Raji (cell line): ENCODE measurements at regions not wholly inside any gene's neighbourhood (a gene's known extent, or its start where the extent isn't known, plus 50 kb on each side); places are given as distances from the start of the nearest gene placed in this dataset.

Source experiments
- POLR2A ChIP-seq: IDR thresholded peaks from 2 replicates; pipeline ENCODE4 v1.6.1; 2011; ENCODE audit warnings: low read depth, low read length, control low read depth; ENCODE audit not compliant: insufficient read depth

GRCh38 chrX:115889121-115889890, 281.2 kb upstream of the AGTR2 start:
- TF ChIP-seq POLR2A: no peak

- TF ChIP-seq POLR2A: no peak
Measured at GRCh38 chrX:115892056-115892708, 278.4 kb upstream of the AGTR2 start.

GRCh38 chrX:115892787-115893671, 277.5 kb upstream of the AGTR2 start:
- TF ChIP-seq POLR2A: no peak

- TF ChIP-seq POLR2A: no peak
Measured at GRCh38 chrX:115894087-115894486, 276.5 kb upstream of the AGTR2 start.

- no peak for TF ChIP-seq POLR2A
Measured at GRCh38 chrX:115895678-115896329, 274.7 kb upstream of the AGTR2 start.

- TF ChIP-seq POLR2A: no peak
Measured at GRCh38 chrX:115896362-115896761, 274.2 kb upstream of the AGTR2 start.

- TF ChIP-seq POLR2A: no peak
Measured at GRCh38 chrX:115897956-115898355, 272.6 kb upstream of the AGTR2 start.

- no peak for TF ChIP-seq POLR2A
Measured at GRCh38 chrX:115898382-115899001, 272.1 kb upstream of the AGTR2 start.

GRCh38 chrX:115900425-115900824, 270.1 kb upstream of the AGTR2 start:
- no peak for TF ChIP-seq POLR2A

GRCh38 chrX:115901241-115901640, 269.3 kb upstream of the AGTR2 start:
- no peak for TF ChIP-seq POLR2A

- TF ChIP-seq POLR2A: no peak
Measured at GRCh38 chrX:115902995-115903394, 267.5 kb upstream of the AGTR2 start.

GRCh38 chrX:115906276-115906675, 264.3 kb upstream of the AGTR2 start:
- no peak for TF ChIP-seq POLR2A

GRCh38 chrX:115906881-115907280, 263.7 kb upstream of the AGTR2 start:
- no peak for TF ChIP-seq POLR2A

- no peak for TF ChIP-seq POLR2A
Measured at GRCh38 chrX:115909017-115909416, 261.5 kb upstream of the AGTR2 start.

- no peak for TF ChIP-seq POLR2A
Measured at GRCh38 chrX:115911967-115912366, 258.6 kb upstream of the AGTR2 start.
